K562 (cell line): ENCODE measurements at regions not wholly inside any gene's neighbourhood (a gene's known extent, or its start where the extent isn't known, plus 50 kb on each side); places are given as distances from the start of the nearest gene placed in this dataset.

Experiments used
- ATAC-seq: fragments of 200-7000 bp; cut with Tn5 transposase; 3 replicates; pipeline ENCODE4 v1.9.1; 2020; ENCODE audit warnings: moderate library complexity
- BruUV-seq: library from RNA; stranded (reverse); fragments of 400-500 nt; replicated peaks from 2 replicates; lab custom pipeline; 2021; lab: Mats Ljungman, UMichigan
- CTCF ChIA-PET: fragments of 300-600 bp; formaldehyde crosslinking; extraction: SDS; loops from one replicate; lab custom pipeline; 2021; ENCODE audit warnings: low intra/inter-chr PET ratio; lab: Yijun Ruan, JAX
- POLR2A ChIA-PET: fragments of 300-600, 350-650 bp; sonication (Branson Sonifier 250); formaldehyde crosslinking; extraction: SDS; loops from one replicate; lab custom pipeline; 2021; ENCODE audit warnings: antibody characterized with exemption, inconsistent platforms; lab: Yijun Ruan, JAX
- DNase-seq, 4 experiments: peaks; one replicate each; pipeline versions ENCODE4 v3.0.0 to v3.0.0-alpha.2; 2011 to 2018; ENCODE audit warnings: low spot score in 3 of 4, mixed read lengths in 3 of 4; ENCODE audit errors: extremely low read depth in 1 of 4
- FAIRE-seq: peaks from 2 replicates; lab custom pipeline; 2011; peaks lifted over from hg19 to GRCh38; lab: Jason Lieb, UNC
- H2AFZ ChIP-seq: 2 replicates; pipeline ENCODE4 v1.6.0; 2011; ENCODE audit warnings: low read depth, low read length, control low read depth, inconsistent platforms
- H3K27ac ChIP-seq: fragments of 200-600 bp; 3 replicates; pipeline ENCODE4 v1.8.0; 2011; ENCODE audit warnings: low read depth, mild to moderate bottlenecking, control low read depth, inconsistent platforms, low read length, moderate library complexity, mixed read lengths; ENCODE audit errors: extremely low read depth
- H3K27me3 ChIP-seq, 2 experiments: fragments of 300-600 bp in 1 of 2; 2 replicates in 1 of 2; 3 replicates in 1 of 2; pipeline versions ENCODE4 v1.6.0 to v1.8.0; 2011; ENCODE audit warnings: inconsistent platforms in 2 of 2, low read length in 2 of 2, mild to moderate bottlenecking in 1 of 2, mixed read lengths in 1 of 2, moderate library complexity in 1 of 2; ENCODE audit not compliant: control insufficient read depth in 2 of 2, insufficient read depth in 2 of 2
- H3K36me3 ChIP-seq: fragments of 300-600 bp; 3 replicates; pipeline ENCODE4 v1.8.0; 2011; ENCODE audit warnings: mild to moderate bottlenecking, low read length, inconsistent platforms; ENCODE audit not compliant: control insufficient read depth, insufficient read depth
- H3K4me1 ChIP-seq, 2 experiments: fragments of 200-600 bp in 1 of 2; replicated peaks in 1 of 2; 2 replicates in 1 of 2; 3 replicates in 1 of 2; pipeline versions ENCODE4 v1.5.1 to v1.8.0; 2011; ENCODE audit warnings: inconsistent platforms in 2 of 2, low read length in 2 of 2, mild to moderate bottlenecking in 1 of 2, mixed read lengths in 1 of 2, moderate library complexity in 1 of 2; ENCODE audit not compliant: control insufficient read depth in 2 of 2, insufficient read depth in 2 of 2
- H3K4me2 ChIP-seq: 2 replicates; pipeline ENCODE4 v1.6.1; 2011; ENCODE audit warnings: low read length, control low read depth, inconsistent platforms, mixed read lengths; ENCODE audit not compliant: insufficient read depth
- H3K4me3 ChIP-seq: fragments of 200-600 bp; sonication (generic), shearing (Covaris generic); 2 replicates; pipeline ENCODE4 v1.5.1; 2016; ENCODE audit warnings: control low read depth, inconsistent platforms
- H3K79me2 ChIP-seq: fragments of 200-600 bp; 3 replicates; pipeline ENCODE4 v1.8.0; 2011; ENCODE audit warnings: low read length, inconsistent platforms; ENCODE audit not compliant: control insufficient read depth, insufficient read depth
- H3K9ac ChIP-seq, 2 experiments: 2 replicates each; pipeline versions ENCODE4 v1.6.0 to v1.6.1; 2011; ENCODE audit warnings: low read depth in 2 of 2, low read length in 2 of 2, control low read depth in 1 of 2, inconsistent platforms in 1 of 2, mild to moderate bottlenecking in 1 of 2, mixed read lengths in 1 of 2; ENCODE audit not compliant: insufficient read depth in 1 of 2
- H3K9me1 ChIP-seq: one replicate; pipeline ENCODE4 v1.6.0; 2011; ENCODE audit warnings: inconsistent platforms, mild to moderate bottlenecking, low read length, moderate library complexity; ENCODE audit not compliant: control insufficient read depth, insufficient read depth
- H3K9me3 ChIP-seq: replicated peaks from 2 replicates; pipeline ENCODE4 v1.5.1; 2011; ENCODE audit warnings: low read depth, low read length, inconsistent platforms; ENCODE audit not compliant: control insufficient read depth, insufficient read depth
- H4K20me1 ChIP-seq: replicated peaks from 2 replicates; pipeline ENCODE4 v1.6.1; 2011; ENCODE audit warnings: low read length, inconsistent platforms, mixed read lengths; ENCODE audit not compliant: control insufficient read depth, insufficient read depth
- BMI1 ChIP-seq: fragments of 150-350 bp; IDR thresholded peaks from 2 replicates; pipeline ENCODE4 v1.6.1; 2014; ENCODE audit warnings: low read length
- C11orf30 ChIP-seq: fragments of 450-650 bp; IDR thresholded peaks from 2 replicates; pipeline ENCODE4 v1.6.1; 2016; ENCODE audit warnings: low read depth, mild to moderate bottlenecking
- CTCF ChIP-seq, 3 experiments: IDR thresholded peaks in 2 of 3; conservative IDR thresholded peaks in 1 of 3; 2 replicates each; pipeline ENCODE4 v1.5.1; 2011 to 2012; ENCODE audit warnings: low read length in 3 of 3, mild to moderate bottlenecking in 3 of 3, control low read depth in 2 of 3, improper control_type of control experiment in 1 of 3, inconsistent platforms in 1 of 3, low read depth in 1 of 3, mixed read lengths in 1 of 3, moderate library complexity in 1 of 3; ENCODE audit not compliant: insufficient read depth in 2 of 3
- E2F6 ChIP-seq, 2 experiments: IDR thresholded peaks; 2 replicates each; pipeline ENCODE4 v1.6.1; 2011; ENCODE audit warnings: borderline replicate concordance in 1 of 2, control low read depth in 1 of 2, low read depth in 1 of 2, low read length in 1 of 2, mild to moderate bottlenecking in 1 of 2, mixed read lengths in 1 of 2, moderate library complexity in 1 of 2; ENCODE audit not compliant: insufficient read depth in 1 of 2, insufficient read length in 1 of 2, poor library complexity in 1 of 2, severe bottlenecking in 1 of 2; ENCODE audit errors: extremely low read depth in 1 of 2
- ESRRB ChIP-seq: fragments of 250-450 bp; sonication (Bioruptor Pico); IDR thresholded peaks from 2 replicates; pipeline ENCODE4 v1.5.0; 2020; ENCODE audit warnings: mild to moderate bottlenecking, moderate library complexity, borderline replicate concordance
- RAD21 ChIP-seq, 2 experiments: fragments of 250-450 bp in 1 of 2; fragments of 450-650 bp in 1 of 2; sonication (Bioruptor Pico) in 1 of 2; formaldehyde crosslinking in 1 of 2; IDR thresholded peaks in 1 of 2; conservative IDR thresholded peaks in 1 of 2; 2 replicates each; pipeline versions ENCODE4 v1.4.0 to v1.8.0; 2020 to 2022; ENCODE audit warnings: mild to moderate bottlenecking in 2 of 2, moderate library complexity in 1 of 2
- SNIP1 ChIP-seq: fragments of 450-650 bp; IDR thresholded peaks from 2 replicates; pipeline ENCODE4 v1.7.1; 2017; ENCODE audit warnings: low read depth, mild to moderate bottlenecking
- ZNF23 ChIP-seq: fragments of 250-450 bp; sonication (Bioruptor Pico); IDR thresholded peaks from 2 replicates; pipeline ENCODE4 v1.4.0; 2020; ENCODE audit warnings: mild to moderate bottlenecking
- ZNF316 ChIP-seq: fragments of 450-650 bp; IDR thresholded peaks from 2 replicates; pipeline ENCODE4 v1.6.1; 2016
- ZNF431 ChIP-seq: sonication (generic); formaldehyde crosslinking; IDR thresholded peaks from 2 replicates; pipeline ENCODE4 v1.8.0; 2022; ENCODE audit warnings: mild to moderate bottlenecking, missing genetic modification reagents
- ZNF583 ChIP-seq: fragments of 250-450 bp; sonication (Bioruptor Pico); IDR thresholded peaks from 2 replicates; pipeline ENCODE4 v1.4.0; 2020
- WGBS: fragments of 100-300 bp; shearing (Covaris generic); methylation state at CpG from one replicate; pipeline ENCODE4 v1.1.6; 2016; ENCODE audit warnings: low coverage, mixed read lengths; ENCODE audit not compliant: insufficient coverage; ENCODE audit errors: missing lambda C conversion rate; 5-methylcytosine and 5-hydroxymethylcytosine counted together
- in situ Hi-C: fragments of 300-500 bp; cut with MboI; formaldehyde crosslinking; loops from 4 replicates; pipeline ENCODE4 v1.15.0; 2018; ENCODE audit warnings: inconsistent platforms, mixed read lengths
- intact Hi-C: fragments of 100-400 bp; cut with micrococcal nuclease; formaldehyde crosslinking; loops from 2 replicates; pipeline ENCODE4 v1.14.2; 2022
- TF ChIP-seq, protein P1 (sequence below): fragments of 250-450 bp; sonication (Bioruptor Pico); IDR thresholded peaks from 2 replicates; pipeline ENCODE4 v1.5.0; 2021

DNA sequence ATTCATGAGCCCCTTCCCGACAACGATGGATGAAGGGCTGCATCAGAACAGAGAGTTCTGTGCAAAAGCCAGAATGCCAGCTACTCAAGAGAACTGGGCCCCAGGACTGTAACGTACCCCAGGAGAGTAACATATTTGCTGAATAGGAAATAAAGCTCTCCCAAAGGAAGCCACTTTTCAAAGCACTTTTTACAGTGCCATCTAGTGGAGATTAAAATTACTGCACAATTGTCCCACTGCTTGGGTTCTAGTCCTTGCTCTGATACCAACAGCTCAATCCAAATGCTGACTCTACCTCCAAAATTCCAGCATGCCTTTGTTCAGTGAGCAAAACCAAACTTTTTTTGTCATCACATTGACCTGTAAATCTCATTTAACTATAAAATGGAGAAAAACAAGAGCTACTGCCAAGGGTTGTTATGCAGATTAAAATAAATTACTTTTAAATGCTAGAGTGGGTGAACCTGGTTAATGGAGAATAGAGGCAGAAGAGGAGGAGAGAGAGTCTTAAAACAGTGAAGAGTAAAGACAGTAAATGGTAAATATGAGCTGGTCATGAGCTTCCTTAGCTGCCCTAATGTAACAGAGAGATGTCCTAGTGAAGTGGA is 87.6 kb upstream of the FSHB start:
- no peaks in the 10 kb centered on the region for H3K9me3 ChIP-seq
- no peak overlapping the region for H3K4me3 ChIP-seq
- ATAC-seq (peak; percentile 62; the same call in 2 of the 3 replicates), DNase-seq (peak; percentile 27 to 43 (median 34)), FAIRE-seq (no peak)
- H3K4me1 ChIP-seq = no peaks in the 10 kb centered on the region
- no TSS peak for BruUV-seq
- intact Hi-C loops = loop anchor here (10.0 kb wide), 1 partner anchor 182 kb away; the partner anchor contains the start of gene ARL14EP
- no peak overlapping the region for H3K9ac ChIP-seq
- H3K79me2 ChIP-seq = no peaks in the 10 kb centered on the region
- CTCF ChIA-PET = no interaction called here
- no peak overlapping the region for H3K4me2 ChIP-seq
- no peak overlapping the region for H3K27ac ChIP-seq
- no peaks in the 10 kb centered on the region for H3K9me1 ChIP-seq
- H4K20me1 ChIP-seq = no peaks in the 10 kb centered on the region
- in situ Hi-C loops = no loop called here
- H2AFZ ChIP-seq = no peak overlapping the region
- POLR2A ChIA-PET = interaction anchor here (0.7 kb wide), 1 partner anchor 34 kb away, joined by 3 read pairs; no protein-coding TSS in a partner anchor
- 0% methylated on average over 3 of the region's 3 CpGs for WGBS
- H3K27me3 ChIP-seq = no peaks in the 10 kb centered on the region
- H3K36me3 ChIP-seq = no peaks in the 10 kb centered on the region
- no peak for TF ChIP-seq SNIP1
- TF ChIP-seq ZNF316 = 0 out of 2 replicates have a peak, but pooled peaks have one; percentile 2
- TF ChIP-seq C11orf30 = no peak
- TF ChIP-seq RAD21 (CRISPR knock-in tag; conservative IDR thresholded peaks at IDR 0.05 in 1 of 2, IDR thresholded peaks at IDR 0.05 in 1 of 2) = peak in 1 of 2 experiments; percentile 51; a peak in 2 of 4 replicates
- TF ChIP-seq, protein P1, sequence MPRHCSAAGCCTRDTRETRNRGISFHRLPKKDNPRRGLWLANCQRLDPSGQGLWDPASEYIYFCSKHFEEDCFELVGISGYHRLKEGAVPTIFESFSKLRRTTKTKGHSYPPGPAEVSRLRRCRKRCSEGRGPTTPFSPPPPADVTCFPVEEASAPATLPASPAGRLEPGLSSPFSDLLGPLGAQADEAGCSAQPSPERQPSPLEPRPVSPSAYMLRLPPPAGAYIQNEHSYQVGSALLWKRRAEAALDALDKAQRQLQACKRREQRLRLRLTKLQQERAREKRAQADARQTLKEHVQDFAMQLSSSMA (CRISPR knock-in tag) = no peak
- TF ChIP-seq ZNF583 = no peak
- peak in 2 of 3 experiments; percentile 55 to 57; a peak in 4 of 6 replicates for TF ChIP-seq CTCF (IDR thresholded peaks at IDR 0.05 in 2 of 3, conservative IDR thresholded peaks at IDR 0.05 in 1 of 3; ENCODE audit: insufficient read depth in 2 of 3, low read depth in 1 of 3, low read length in 3 of 3)
- no peak for TF ChIP-seq E2F6 (IDR thresholded peaks at IDR 0.05; ENCODE audit: borderline replicate concordance in 1 of 2, extremely low read depth in 1 of 2, insufficient read depth in 1 of 2, insufficient read length in 1 of 2, low read depth in 1 of 2, low read length in 1 of 2, poor library complexity in 1 of 2, severe bottlenecking in 1 of 2)
- TF ChIP-seq ESRRB = no peak
- TF ChIP-seq ZNF431 (CRISPR knock-in tag) = no peak
- TF ChIP-seq ZNF23 (CRISPR knock-in tag) = no peak
- no peak for TF ChIP-seq BMI1
